Gastroesophageal sphincter (tissue), 4 donors: ENCODE measurements at regions not wholly inside any gene's neighbourhood (a gene's known extent, or its start where the extent isn't known, plus 50 kb on each side); places are given as distances from the start of the nearest gene placed in this dataset.

Source experiments
- ATAC-seq: fragments of 150-250 bp; one replicate; pipeline ENCODE4 v1.9.1; 2016; ENCODE audit warnings: mild to moderate bottlenecking, moderate library complexity
- H3K27ac ChIP-seq, 4 donors: fragments of 200-600 bp; sonication (generic) in 3 of 4; 1 replicate in 3 of 4; 2 replicates in 1 of 4; pipeline ENCODE4 v1.5.1; 2016 to 2019
- H3K27me3 ChIP-seq: fragments of 200-600 bp; sonication (generic); one replicate; pipeline ENCODE4 v1.5.1; 2019
- H3K36me3 ChIP-seq, 2 donors: fragments of 200-600 bp; sonication (generic); one replicate each; pipeline ENCODE4 v1.5.1; 2019; ENCODE audit warnings: control low read depth in 1 of 2
- H3K4me1 ChIP-seq, 3 donors: fragments of 200-600 bp; sonication (generic); 1 replicate in 2 of 3; 2 replicates in 1 of 3; pipeline ENCODE4 v1.5.1; 2016 to 2019; ENCODE audit warnings: control low read depth in 2 of 3
- H3K4me3 ChIP-seq, 2 donors: fragments of 200-600 bp; sonication (generic); one replicate each; pipeline ENCODE4 v1.5.1; 2019; ENCODE audit warnings: mild to moderate bottlenecking in 1 of 2, moderate library complexity in 1 of 2
- H3K9me3 ChIP-seq, 3 donors: fragments of 200-600 bp; sonication (generic); one replicate each; pipeline ENCODE4 v1.5.1; 2017 to 2019; ENCODE audit warnings: control low read depth in 2 of 3
- CTCF ChIP-seq, 4 experiments: fragments of 200-600 bp in 2 of 4; fragments of 450-650 bp in 2 of 4; sonication (generic) in 1 of 4; IDR thresholded peaks; one replicate each; pipeline ENCODE4 v1.5.1; 2017 to 2019; ENCODE audit warnings: antibody characterized with exemption in 4 of 4, mild to moderate bottlenecking in 2 of 4, moderate library complexity in 2 of 4
- EP300 ChIP-seq: sonication (generic); formaldehyde crosslinking; IDR thresholded peaks from one replicate; pipeline ENCODE4 v1.6.1; 2017; ENCODE audit warnings: antibody characterized with exemption, mild to moderate bottlenecking
- POLR2A ChIP-seq, 2 donors: fragments of 450-650 bp; IDR thresholded peaks; one replicate each; pipeline ENCODE4 v1.6.1; 2017; ENCODE audit warnings: antibody characterized with exemption in 2 of 2, mild to moderate bottlenecking in 2 of 2, moderate library complexity in 1 of 2
- POLR2AphosphoS5 ChIP-seq: sonication (generic); formaldehyde crosslinking; IDR thresholded peaks from one replicate; pipeline ENCODE4 v1.6.1; 2017; ENCODE audit warnings: antibody characterized with exemption
- WGBS, 2 donors: methylation state at CpG; one replicate each; pipeline ENCODE4 v1.1.5; 2018; ENCODE audit warnings: low coverage in 1 of 2; 5-methylcytosine and 5-hydroxymethylcytosine counted together

- Histone ChIP-seq H3K4me3 (no peak overlapping the region), H3K9me3 (no peaks in the 10 kb centered on the region), H3K36me3 (no peaks in the 10 kb centered on the region), H3K27me3 (no peaks in the 10 kb centered on the region), H3K27ac (no peak overlapping the region), H3K4me1 (peaks cover 0 to 18% (median 0%) of the 10 kb centered on the region in 3 donors)
- TF ChIP-seq POLR2A (IDR thresholded peaks at IDR 0.05) (no peak), POLR2AphosphoS5 (no peak), EP300 (no peak), CTCF (IDR thresholded peaks at IDR 0.05) (no peak)
- WGBS, 2 donors = 75 to 79% methylated on average over 2 to 3 of the region's 3 CpGs
- ATAC-seq = no peak
Measured at GRCh38 chr6:14929291-14929690, 316.6 kb upstream of the JARID2 start.

- TF ChIP-seq POLR2AphosphoS5 = no peak
- no peak for TF ChIP-seq POLR2A (IDR thresholded peaks at IDR 0.05)
- TF ChIP-seq EP300 = no peak
- no peak for TF ChIP-seq CTCF (IDR thresholded peaks at IDR 0.05)
- no peaks in the 10 kb centered on the region for H3K36me3 ChIP-seq
- no peak for ATAC-seq
- 88 to 94% methylated on average over 1 to 2 of the region's 2 CpGs for WGBS, 2 donors
- H3K4me3 ChIP-seq = no peak overlapping the region
- no peaks in the 10 kb centered on the region for H3K27me3 ChIP-seq
- H3K4me1 ChIP-seq = peaks cover 0 to 6% (median 0%) of the 10 kb centered on the region in 3 donors
- H3K27ac ChIP-seq = no peak overlapping the region
- no peaks in the 10 kb centered on the region for H3K9me3 ChIP-seq
Measured at GRCh38 chr6:14930366-14930989, 315.4 kb upstream of the JARID2 start.

GRCh38 chr6:14932485-14933182, 313.2 kb upstream of the JARID2 start:
- Histone ChIP-seq H3K4me3 (no peak overlapping the region), H3K4me1 (peaks cover 0 to 4% (median 0%) of the 10 kb centered on the region in 3 donors), H3K36me3 (no peaks in the 10 kb centered on the region), H3K27me3 (no peaks in the 10 kb centered on the region), H3K9me3 (no peaks in the 10 kb centered on the region), H3K27ac (peak overlapping the region in 1 of 4 donors; percentile 39)
- WGBS, 2 donors = 20 to 60% methylated on average over 1 to 6 of the region's 8 CpGs
- ATAC-seq = no peak
- TF ChIP-seq EP300 (no peak), POLR2A (IDR thresholded peaks at IDR 0.05) (no peak), POLR2AphosphoS5 (no peak), CTCF (IDR thresholded peaks at IDR 0.05) (no peak)

GRCh38 chr6:14933183-14933544, 312.7 kb upstream of the JARID2 start:
- 50 to 61% methylated on average over 2 to 4 of the region's 4 CpGs for WGBS, 2 donors
- ATAC-seq = no peak
- no peak overlapping the region for H3K27ac ChIP-seq

More at GRCh38 chr6:14933183-14933544, 312.7 kb upstream of the JARID2 start:
- Histone ChIP-seq H3K27me3 (no peaks in the 10 kb centered on the region), H3K4me1 (peaks cover 0 to 4% (median 0%) of the 10 kb centered on the region in 3 donors), H3K9me3 (no peaks in the 10 kb centered on the region), H3K36me3 (no peaks in the 10 kb centered on the region), H3K4me3 (no peak overlapping the region)
- TF ChIP-seq POLR2A (IDR thresholded peaks at IDR 0.05) = no peak
- no peak for TF ChIP-seq EP300
- TF ChIP-seq CTCF (IDR thresholded peaks at IDR 0.05) = no peak
- no peak for TF ChIP-seq POLR2AphosphoS5
